AG08395 (cell line): ENCODE measurements at regions not wholly inside any gene's neighbourhood (a gene's known extent, or its start where the extent isn't known, plus 50 kb on each side); places are given as distances from the start of the nearest gene placed in this dataset.

Experiments used
- DNase-seq: peaks from one replicate; pipeline ENCODE4 v3.0.0; 2012; ENCODE audit warnings: mixed read lengths, low spot score

GRCh38 chr15:94682171-94682570, 450.8 kb downstream of the MCTP2 start:
- no peak for DNase-seq

- DNase-seq = no peak
Measured at GRCh38 chr15:94683902-94684301, 452.5 kb downstream of the MCTP2 start.

- DNase-seq = no peak
Measured at GRCh38 chr15:94691169-94691568, 459.8 kb downstream of the MCTP2 start.

- DNase-seq = no peak
Measured at GRCh38 chr15:94692710-94693109, 461.3 kb downstream of the MCTP2 start.

- DNase-seq = no peak
Measured at GRCh38 chr15:94700211-94700610, 468.9 kb downstream of the MCTP2 start.

GRCh38 chr15:94701281-94701985, 470.1 kb downstream of the MCTP2 start:
- DNase-seq = no peak

GRCh38 chr15:94703596-94703995, 472.2 kb downstream of the MCTP2 start:
- no peak for DNase-seq

GRCh38 chr15:94704421-94704820, 473.1 kb downstream of the MCTP2 start:
- DNase-seq = no peak

GRCh38 chr15:94704946-94705345, 473.6 kb downstream of the MCTP2 start:
- DNase-seq = no peak

GRCh38 chr15:94709319-94709718, 478.0 kb downstream of the MCTP2 start:
- DNase-seq = no peak

GRCh38 chr15:94722024-94722636, 490.8 kb downstream of the MCTP2 start:
- DNase-seq = no peak

- no peak for DNase-seq
Measured at GRCh38 chr15:94723801-94724200, 492.4 kb downstream of the MCTP2 start.

GRCh38 chr15:94731286-94731685, 499.9 kb downstream of the MCTP2 start:
- DNase-seq = no peak

GRCh38 chr15:94734460-94734859, 503.1 kb downstream of the MCTP2 start:
- no peak for DNase-seq

GRCh38 chr15:94736236-94736635, 504.9 kb downstream of the MCTP2 start:
- DNase-seq = no peak

GRCh38 chr15:94739639-94740038, 508.3 kb downstream of the MCTP2 start:
- DNase-seq = no peak

- no peak for DNase-seq
Measured at GRCh38 chr15:94740469-94740868, 509.1 kb downstream of the MCTP2 start.

- DNase-seq = no peak
Measured at GRCh38 chr15:94743668-94744067, 512.3 kb downstream of the MCTP2 start.

GRCh38 chr15:94744080-94744793, 512.9 kb downstream of the MCTP2 start:
- DNase-seq = no peak

- no peak for DNase-seq
Measured at GRCh38 chr15:94745371-94745770, 514.0 kb downstream of the MCTP2 start.

- no peak for DNase-seq
Measured at GRCh38 chr15:94747510-94747909, 516.1 kb downstream of the MCTP2 start.

- no peak for DNase-seq
Measured at GRCh38 chr15:94749811-94750617, 518.7 kb downstream of the MCTP2 start.
